ENCODE measurements at regions not wholly inside any gene's neighbourhood (a gene's known extent, or its start where the extent isn't known, plus 50 kb on each side); places are given as distances from the start of the nearest gene placed in this dataset.

- DNase-seq = no peak
Measured at GRCh38 chr10:44827431-44828006, 83.6 kb upstream of the TMEM72 start.

DNA sequence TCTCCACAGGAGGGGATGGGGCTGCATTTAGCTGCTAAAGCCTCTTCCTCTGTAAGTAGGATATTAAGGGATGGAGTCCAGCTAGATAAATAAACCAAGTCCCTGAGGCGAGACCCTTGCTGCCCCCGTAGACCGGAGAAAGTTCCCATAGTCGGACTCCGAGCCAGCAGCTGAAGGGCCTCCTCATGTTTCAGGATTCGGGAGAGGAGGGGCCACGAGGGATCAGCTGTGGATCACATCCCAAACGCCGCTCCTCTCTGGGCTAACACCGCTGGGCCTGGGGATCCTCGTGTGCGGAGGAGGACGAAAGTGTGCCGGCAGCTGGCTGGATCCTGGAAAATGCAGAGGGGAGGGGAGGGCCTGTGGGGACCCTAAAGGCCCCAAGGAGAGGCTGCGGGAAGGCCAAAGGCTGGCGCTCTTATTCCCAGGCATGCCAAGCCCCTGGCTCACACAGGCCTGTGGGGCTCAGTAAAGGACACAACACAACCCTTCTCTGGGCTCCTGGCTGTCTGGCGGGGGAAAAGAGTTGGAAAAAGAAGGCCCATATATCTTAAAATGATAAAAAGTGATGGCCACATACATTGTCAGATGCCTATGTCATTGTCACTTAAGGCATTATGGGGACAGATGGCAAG, 82.5 kb upstream of the TMEM72 start:
- no peak for DNase-seq

DNA sequence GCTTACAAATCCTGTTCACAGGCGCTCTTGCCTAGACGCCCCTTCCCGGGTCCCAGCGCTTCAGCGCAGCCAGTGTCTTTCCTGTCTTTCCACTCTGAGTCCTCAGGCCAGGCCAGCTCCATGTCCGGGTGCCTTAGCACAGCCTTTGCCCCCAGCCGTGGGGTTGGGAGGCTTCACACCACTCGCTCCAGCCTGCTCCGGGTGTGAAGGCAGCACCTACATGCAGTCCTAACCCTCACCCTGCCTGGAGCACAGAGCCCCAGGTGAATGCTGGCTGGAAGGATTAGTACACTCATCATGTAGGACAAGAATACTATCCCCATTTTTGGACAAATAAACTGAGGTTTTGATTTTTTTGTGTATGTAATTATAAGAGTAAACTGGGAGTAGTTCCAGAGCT, 81.7 kb upstream of the TMEM72 start:
- DNase-seq = no peak

- peak; percentile 73 for DNase-seq
Measured at GRCh38 chr10:44830022-44830421, 81.1 kb upstream of the TMEM72 start.

- DNase-seq = no peak
Measured at GRCh38 chr10:44831581-44831980, 79.6 kb upstream of the TMEM72 start.

DNA sequence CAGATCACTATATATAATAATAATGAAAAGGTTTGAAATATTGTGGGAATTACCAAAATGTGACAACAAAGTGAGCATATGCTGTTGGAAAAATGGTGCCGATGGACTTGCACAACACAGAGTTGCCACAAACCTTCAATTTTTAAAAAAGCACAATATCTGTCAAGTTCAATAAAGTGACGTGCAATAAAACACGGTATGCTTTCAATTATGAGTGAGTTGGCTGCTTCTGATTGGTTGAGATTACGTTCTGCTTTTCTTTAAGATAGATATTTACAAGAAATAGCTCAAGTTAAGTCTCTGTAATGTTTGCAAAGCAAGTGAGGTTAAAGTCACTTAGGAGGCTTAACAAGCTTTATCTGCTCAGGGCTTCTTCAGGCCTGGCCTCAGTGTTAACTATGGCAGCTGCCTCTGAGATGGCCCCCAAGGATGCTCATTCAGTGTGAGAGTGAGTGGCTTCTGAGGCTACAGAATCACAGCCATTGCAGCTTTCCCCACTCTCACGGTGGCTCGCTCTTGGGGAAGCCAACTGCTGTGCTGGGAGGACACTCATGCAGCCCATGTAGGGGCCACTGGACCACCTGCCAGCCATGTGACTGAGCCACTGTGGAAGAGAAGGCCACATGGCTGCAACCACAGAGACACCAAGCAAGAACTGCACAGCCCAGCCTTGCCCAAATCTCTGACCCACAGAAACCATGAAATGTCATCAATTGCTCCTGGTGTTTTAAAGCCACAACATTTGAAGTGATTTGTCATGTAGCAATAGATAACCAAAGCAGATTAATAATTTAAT, 78.3 kb upstream of the TMEM72 start:
- peak; percentile 55 for DNase-seq

DNA sequence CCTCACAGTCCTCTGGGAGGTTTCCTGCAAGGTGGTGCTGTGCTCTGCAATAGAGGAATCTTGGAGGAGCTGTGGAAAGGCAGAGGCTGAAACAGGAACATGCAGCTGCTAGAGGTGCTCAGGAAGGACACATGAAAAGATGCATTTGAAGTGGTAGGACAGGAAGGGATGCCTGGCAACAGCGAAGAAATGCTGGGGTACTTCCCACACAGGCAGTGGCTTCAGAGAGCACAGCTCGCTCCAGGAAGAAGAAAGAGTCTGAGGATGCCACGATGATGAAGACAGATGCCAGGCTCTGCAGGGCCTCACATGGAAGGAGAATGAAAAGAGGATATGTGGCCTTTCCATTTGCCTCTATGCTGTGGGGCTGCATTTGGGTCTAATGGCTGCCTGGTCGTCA, 77.0 kb upstream of the TMEM72 start:
- DNase-seq = no peak

DNA sequence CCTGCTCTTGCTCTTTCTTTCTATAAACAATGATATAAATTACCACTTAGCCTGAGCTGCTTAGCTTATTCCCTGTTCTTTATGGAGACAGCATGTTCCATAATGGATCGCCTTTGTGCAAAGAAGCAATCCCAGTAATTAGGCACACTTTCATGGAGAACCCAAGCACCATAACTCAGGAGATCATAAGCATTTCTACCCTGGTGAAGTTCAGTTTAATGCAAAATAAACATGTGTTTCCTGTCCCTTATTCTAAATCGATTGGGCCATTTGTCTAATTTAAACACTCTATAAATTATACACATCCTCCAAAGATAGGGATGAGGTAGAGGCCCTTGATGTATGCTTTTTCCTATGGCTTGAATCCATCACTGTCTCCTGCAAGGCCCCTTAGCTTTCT, 75.8 kb upstream of the TMEM72 start:
- no peak for DNase-seq

DNA sequence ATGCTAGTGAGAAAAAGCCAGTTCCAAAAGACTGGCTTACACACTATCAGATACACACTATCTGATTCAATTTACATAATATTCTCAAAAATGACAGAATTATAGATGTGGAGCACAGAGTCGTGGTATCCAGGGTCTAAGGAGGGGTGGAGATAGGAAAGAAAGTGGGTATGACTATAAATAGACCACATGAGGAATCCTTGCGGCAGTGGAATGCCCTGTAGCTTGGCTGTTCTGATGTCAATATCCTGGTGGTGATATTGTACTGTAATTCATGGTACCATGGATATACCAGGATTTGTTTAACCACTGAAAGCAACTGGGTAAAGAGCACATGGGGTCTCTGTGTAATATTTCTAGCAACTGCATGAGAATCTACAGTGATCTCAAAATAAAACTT, 67.7 kb upstream of the TMEM72 start:
- no peak for DNase-seq

- no peak for DNase-seq
Measured at GRCh38 chr10:44845361-44846175, 65.6 kb upstream of the TMEM72 start.

GRCh38 chr10:44847110-44847509, 64.0 kb upstream of the TMEM72 start:
- DNase-seq = no peak

- DNase-seq = no peak
Measured at GRCh38 chr10:44848211-44848610, 62.9 kb upstream of the TMEM72 start.

GRCh38 chr10:44849936-44850335, 61.2 kb upstream of the TMEM72 start:
- DNase-seq = no peak

DNA sequence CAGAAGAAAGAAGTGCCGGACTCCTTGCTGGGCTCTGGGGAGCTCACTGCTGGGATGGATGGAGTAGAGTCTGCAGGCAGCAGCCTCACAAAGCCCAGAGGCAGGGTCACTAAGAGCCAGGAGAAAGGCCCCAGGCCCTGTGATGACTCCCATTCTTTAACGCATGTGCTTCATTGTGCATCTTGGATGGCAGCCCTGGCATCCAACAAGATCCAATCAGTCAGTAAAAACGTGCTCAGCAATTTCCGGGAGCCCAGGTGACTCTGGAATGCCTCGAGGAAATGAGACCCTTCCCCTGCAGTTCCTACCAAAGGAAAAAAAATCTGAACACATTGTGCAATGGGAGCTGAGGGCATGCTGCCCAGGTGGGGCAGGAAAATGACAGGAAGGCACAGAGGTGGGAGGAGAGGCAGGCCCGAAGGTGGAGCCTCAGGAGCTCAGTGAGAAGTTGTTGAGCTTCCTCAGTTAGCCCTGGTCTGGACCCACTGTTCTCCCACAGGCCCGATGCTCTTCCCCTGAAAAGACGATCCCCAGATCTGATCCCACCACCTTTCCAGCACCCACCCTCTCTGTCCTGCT, 60.7 kb upstream of the TMEM72 start:
- no peak for DNase-seq

GRCh38 chr10:44851413-44851812, 59.7 kb upstream of the TMEM72 start:
- DNase-seq = no peak

GRCh38 chr10:44851881-44852280, 59.3 kb upstream of the TMEM72 start:
- DNase-seq = no peak

GRCh38 chr10:44853148-44853734, 57.9 kb upstream of the TMEM72 start:
- peak; percentile 72 for DNase-seq

DNA sequence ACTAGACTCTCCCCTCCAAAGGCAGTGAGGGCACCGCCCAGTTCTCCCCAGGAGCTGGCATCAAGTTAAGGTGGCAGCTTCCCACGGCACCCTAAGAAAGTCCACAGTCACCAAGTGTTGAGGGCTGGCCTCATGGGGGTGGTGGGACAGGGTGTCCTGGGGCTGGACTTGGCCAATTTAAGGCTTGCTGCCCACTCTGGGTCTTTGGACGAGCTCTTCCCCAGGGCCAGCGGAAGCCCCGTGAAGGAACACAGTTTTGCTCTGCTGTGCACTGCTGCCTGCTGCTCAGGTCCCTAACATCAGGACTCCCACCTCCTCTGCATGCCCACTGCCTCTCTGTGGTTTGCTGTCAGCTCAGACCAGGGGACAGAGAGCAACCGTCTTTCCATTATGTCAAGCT, 57.3 kb upstream of the TMEM72 start:
- DNase-seq = no peak

DNA sequence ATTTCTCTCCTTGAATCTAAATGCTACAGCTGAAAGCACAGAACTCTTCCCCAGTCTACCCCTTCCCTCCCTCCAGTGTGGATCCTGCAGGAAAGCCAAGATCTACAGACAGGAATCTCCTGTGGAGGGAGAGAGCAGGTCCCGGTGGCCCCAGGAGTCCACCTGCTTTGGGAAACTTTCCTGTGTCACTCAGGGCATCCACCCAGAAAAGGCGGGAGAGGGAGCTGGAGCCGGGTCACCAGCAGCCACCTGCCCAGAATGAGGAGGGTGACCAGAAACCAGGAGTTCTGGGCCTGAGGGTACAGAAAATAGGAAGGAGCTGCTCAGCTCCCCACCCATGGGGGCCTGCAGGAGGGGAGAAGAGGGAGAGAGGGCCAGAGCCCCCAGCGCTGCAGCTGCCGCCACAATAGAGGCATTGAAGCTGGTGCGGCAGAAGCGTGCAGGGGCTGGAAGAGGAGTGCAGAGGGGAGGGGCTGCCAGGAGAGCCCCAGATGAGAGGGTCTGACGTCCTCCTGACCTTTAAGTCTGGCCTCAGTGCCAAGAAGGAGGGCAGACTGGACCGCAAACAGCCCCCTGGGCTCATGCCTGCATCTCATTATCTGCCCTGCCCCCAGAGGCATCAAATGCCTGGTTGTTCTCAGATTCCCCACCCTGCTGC, 56.3 kb upstream of the TMEM72 start:
- DNase-seq = no peak

DNA sequence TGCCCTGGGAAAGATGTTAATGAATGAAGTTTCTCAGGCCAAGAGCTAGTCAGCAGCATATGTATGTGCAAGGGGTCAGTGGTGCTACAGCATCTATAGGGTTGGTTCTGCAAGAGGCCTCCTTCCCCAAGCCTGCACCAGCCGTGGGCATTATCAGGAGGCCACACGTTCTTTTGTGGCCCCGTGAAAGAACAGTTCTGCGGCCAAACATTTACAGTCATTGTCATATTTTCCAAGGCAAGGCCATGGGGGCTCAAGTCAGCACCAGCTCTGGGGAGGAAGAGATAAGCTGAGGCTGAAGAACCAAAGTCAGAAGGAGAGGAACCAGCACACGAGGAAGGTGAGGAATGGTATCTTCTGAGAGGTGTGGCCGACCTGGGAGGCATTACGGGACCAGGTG, 54.4 kb upstream of the TMEM72 start:
- no peak for DNase-seq

- DNase-seq = peak; percentile 94
Measured at GRCh38 chr10:44857363-44858016, 53.6 kb upstream of the TMEM72 start.

DNA sequence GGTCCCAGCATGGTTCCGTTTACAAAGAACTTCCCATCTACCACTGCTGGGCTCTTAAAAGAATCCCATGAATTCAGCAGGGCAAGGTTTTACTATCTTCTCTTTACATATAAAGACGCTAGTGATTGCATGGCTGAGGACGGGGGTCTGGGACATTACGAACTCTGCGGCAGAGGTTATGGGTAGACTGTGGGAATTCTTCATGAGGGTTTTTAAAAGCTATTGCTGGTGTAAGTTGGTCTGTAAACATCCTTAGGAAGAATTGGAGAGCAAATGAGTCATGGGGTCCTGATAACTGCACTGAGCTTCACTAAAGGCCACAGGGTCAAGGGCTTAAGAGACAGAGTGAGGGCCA, 53.1 kb upstream of the TMEM72 start:
- no peak for DNase-seq

Measured in fibroblast of skin of right quadriceps (primary cell).